D721Med (cell line): ENCODE measurements at regions not wholly inside any gene's neighbourhood (a gene's known extent, or its start where the extent isn't known, plus 50 kb on each side); places are given as distances from the start of the nearest gene placed in this dataset.

Experiments used
- DNase-seq: peaks from one replicate; pipeline ENCODE4 v3.0.0; 2011; ENCODE audit warnings: low spot score; ENCODE audit not compliant: insufficient read length
- FAIRE-seq: peaks from 2 replicates; lab custom pipeline; 2011; peaks lifted over from hg19 to GRCh38; lab: Jason Lieb, UNC
- CTCF ChIP-seq: IDR thresholded peaks from 2 replicates; pipeline ENCODE4 v1.5.1; 2012; ENCODE audit warnings: mild to moderate bottlenecking, control low read depth; ENCODE audit not compliant: insufficient read depth; ENCODE audit errors: missing control alignments

GRCh38 chrX:95884186-95884585 lies 800.5 kb upstream of the DIAPH2 start:
- DNase-seq (no peak), FAIRE-seq (no peak)
- no peak for TF ChIP-seq CTCF

DNA sequence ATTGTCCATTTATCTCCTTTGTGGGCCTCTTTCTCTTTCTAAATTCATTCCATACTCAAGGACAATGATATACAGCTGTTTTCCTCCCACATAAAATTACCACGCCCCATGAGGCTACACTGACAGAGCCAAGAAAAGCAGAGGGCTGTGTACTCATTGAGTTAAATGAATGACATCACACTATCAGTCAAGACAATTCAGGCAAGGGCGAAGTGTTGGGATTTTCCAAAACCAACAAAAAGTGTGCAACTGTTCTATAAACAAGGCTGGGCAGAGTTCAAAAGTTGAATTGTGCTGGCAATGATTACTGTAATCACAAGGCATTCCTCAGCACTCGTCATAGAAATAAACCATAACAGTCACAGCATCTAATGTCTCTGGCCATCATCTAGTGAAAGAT lies 799.6 kb upstream of the DIAPH2 start:
- no peak for DNase-seq
- TF ChIP-seq CTCF, result no peak
- FAIRE-seq, result no peak

DNA sequence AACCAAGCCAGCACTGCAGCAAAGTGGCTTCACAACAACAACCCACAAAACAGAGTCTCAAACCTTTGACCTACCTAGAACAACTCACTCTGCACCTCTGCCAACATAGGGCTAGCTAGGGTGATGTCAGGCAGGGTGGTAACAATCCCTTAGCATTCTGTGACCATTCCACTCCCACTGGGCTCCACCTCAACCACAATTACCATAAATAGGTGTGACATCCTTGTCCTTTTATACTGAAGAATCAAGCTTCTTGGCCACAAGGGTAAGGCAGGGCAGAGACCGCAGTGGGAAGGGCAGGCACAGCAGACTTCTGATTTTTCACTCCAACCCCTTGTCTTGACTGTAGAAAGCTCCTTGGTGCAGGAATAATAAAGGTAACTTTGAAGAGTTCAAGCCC lies 795.4 kb upstream of the DIAPH2 start:
- no peak for TF ChIP-seq CTCF
- no peak for FAIRE-seq
- DNase-seq, result no peak

- FAIRE-seq (no peak), DNase-seq (no peak)
- no peak for TF ChIP-seq CTCF
Measured at GRCh38 chrX:95893636-95894035, 791.0 kb upstream of the DIAPH2 start.

DNA sequence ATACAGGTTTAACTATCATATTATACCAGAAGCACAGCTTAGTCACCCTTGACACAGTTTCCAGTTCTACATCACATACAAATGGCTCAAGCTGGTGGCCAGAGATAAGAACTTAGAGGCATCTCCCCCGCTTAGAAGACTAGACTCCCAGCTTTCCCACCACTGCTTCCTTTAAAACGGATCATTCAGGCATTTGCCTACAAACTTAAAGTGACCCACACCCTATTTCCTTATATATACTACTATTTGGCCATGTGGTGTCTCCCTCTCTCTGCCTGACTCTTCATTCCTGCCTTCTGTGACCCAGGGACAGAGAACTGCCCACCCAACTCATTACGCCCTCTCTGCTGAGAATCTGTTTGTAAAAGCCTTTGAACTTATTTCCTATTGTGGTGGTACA lies 781.2 kb upstream of the DIAPH2 start:
- FAIRE-seq (no peak), DNase-seq (no peak)
- TF ChIP-seq CTCF, result no peak

- no peak for DNase-seq
- no peak for TF ChIP-seq CTCF
- FAIRE-seq, result no peak
Measured at GRCh38 chrX:95903975-95904374, 780.7 kb upstream of the DIAPH2 start.

DNA sequence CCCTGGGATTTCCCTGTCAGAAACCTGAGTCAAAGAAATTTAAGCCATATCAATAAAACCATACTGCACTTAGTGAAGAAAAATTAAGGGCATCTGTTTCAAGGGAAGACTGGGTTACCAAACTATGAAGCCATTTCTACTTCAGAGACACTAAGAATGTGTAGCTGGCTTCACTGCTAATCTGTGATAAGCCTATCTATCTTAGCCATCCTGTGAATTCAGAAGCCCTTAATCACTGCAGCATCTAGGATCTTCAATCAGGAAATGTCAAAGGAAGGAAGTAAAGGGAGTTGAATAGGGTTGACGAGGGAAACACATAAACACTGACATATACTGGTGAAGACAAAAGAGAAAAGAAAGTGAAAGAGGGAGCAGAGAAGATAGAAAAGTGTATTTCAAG lies 777.6 kb upstream of the DIAPH2 start:
- FAIRE-seq (peak; percentile 32), DNase-seq (no peak)
- no peak for TF ChIP-seq CTCF
